ENCODE measurements at regions not wholly inside any gene's neighbourhood (a gene's known extent, or its start where the extent isn't known, plus 50 kb on each side); places are given as distances from the start of the nearest gene placed in this dataset.

DNA sequence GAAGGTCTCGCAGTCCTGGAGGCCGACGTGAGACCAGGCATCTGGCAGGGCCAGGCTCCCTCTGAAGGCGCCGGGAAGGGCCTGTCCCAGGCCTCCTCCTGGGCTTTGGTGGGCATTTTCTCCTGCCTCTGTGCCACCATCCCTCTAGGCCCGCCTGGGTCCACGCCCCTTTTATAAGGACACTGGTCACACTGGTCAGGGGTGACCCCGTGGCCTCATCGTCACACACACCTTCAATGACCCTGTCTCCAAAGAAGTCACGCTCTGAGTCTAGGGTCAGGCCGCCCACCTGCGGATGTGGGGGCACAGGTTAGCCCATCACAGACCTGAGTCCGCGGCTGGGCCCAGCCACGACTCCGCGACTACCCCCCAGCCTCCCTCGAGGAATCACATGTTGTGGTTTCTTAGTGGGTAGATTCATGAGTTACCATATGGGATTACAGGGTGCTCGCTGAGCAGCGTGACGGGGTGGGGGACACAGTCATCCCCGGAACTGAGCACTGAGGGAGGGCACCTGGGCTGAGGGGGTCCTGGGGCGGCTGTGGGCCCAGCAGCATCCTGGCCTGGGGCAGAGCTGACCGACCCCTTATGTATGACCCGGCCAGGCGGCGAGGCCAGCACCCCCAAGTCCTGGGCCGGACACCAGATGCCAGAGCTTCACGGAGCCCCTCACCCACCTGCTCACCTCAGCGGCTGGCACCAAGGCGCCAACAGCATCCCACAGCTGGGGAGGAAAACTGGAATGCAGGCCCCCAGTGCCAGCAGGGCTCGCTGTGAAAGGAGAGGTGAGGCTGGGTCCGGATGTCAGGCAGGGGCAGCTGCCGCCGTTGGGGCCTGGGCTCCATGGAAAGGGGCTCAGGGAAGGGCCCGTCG, 115.9 kb downstream of the DLL1 start:
- Histone ChIP-seq H3K4me3 (ENCODE audit: low read depth, low read length, poor library complexity, severe bottlenecking) (no peak overlapping the region), H3K4me1 (ENCODE audit: insufficient read depth, low read length, poor library complexity, severe bottlenecking) (peaks cover 24% of the 10 kb centered on the region), H3K9me3 (ENCODE audit: low read depth, low read length, poor library complexity, severe bottlenecking) (no peaks in the 10 kb centered on the region), H3K27me3 (replicated peaks; ENCODE audit: insufficient read depth, low read depth, low read length, poor library complexity) (no peaks in the 10 kb centered on the region), H3K27ac (ENCODE audit: low read depth, low read length, poor library complexity, severe bottlenecking) (no peak overlapping the region), H3K36me3 (ENCODE audit: insufficient read depth, low read length, poor library complexity, severe bottlenecking) (no peaks in the 10 kb centered on the region)
- no TSS peak for BruUV-seq (replicated peaks)
- intact Hi-C loops (cut with micrococcal nuclease; ENCODE audit: unreplicated experiment): no loop called here
- no peak for TF ChIP-seq EZH2 (IDR thresholded peaks at IDR 0.05; ENCODE audit: borderline replicate concordance, low read depth, low read length, poor library complexity, severe bottlenecking)
- TF ChIP-seq, protein P1, sequence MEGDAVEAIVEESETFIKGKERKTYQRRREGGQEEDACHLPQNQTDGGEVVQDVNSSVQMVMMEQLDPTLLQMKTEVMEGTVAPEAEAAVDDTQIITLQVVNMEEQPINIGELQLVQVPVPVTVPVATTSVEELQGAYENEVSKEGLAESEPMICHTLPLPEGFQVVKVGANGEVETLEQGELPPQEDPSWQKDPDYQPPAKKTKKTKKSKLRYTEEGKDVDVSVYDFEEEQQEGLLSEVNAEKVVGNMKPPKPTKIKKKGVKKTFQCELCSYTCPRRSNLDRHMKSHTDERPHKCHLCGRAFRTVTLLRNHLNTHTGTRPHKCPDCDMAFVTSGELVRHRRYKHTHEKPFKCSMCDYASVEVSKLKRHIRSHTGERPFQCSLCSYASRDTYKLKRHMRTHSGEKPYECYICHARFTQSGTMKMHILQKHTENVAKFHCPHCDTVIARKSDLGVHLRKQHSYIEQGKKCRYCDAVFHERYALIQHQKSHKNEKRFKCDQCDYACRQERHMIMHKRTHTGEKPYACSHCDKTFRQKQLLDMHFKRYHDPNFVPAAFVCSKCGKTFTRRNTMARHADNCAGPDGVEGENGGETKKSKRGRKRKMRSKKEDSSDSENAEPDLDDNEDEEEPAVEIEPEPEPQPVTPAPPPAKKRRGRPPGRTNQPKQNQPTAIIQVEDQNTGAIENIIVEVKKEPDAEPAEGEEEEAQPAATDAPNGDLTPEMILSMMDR (conservative IDR thresholded peaks at IDR 0.05; ENCODE audit: low read depth, low read length): no peak
- CTCF ChIA-PET: no interaction called here
- DNase-seq (ENCODE audit: low spot score): no peak
- POLR2A ChIA-PET (ENCODE audit: low non-redundant PET): no interaction called here

DNA sequence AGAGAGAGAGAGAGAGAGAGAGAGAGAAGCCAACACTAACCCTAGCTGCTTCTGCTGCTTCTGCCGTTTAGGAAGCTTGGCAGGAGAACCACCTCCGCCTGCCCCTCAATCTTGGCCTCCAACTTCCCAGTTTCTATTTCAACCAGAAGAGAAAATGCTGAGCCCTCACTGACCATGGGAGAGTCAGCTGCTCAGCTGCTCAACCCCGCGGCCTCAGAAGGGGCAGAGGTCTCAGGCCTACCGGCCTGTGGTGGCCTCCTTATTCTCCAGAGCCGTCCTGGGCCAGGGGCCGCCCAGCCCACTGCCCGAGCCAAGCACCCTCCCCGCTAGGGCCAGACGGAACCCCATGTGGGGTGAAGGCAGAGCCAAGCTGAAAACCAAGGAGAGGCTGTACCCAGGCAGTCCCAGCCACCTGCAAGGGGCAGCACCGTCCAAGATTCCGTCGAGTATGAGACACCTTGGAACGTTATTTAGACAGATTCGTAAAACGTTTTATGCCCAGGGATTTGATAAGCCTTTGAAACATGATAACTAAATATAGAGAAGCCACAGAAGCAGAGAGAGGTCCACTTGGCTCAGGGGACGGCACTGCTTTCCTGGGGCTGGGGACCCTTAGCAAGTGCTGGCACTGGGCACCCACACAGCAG, 116.6 kb downstream of the DLL1 start:
- Histone ChIP-seq H3K27ac (ENCODE audit: low read depth, low read length, poor library complexity, severe bottlenecking) (no peak overlapping the region), H3K4me1 (ENCODE audit: insufficient read depth, low read length, poor library complexity, severe bottlenecking) (peaks cover 18% of the 10 kb centered on the region), H3K4me3 (ENCODE audit: low read depth, low read length, poor library complexity, severe bottlenecking) (no peak overlapping the region), H3K27me3 (replicated peaks; ENCODE audit: insufficient read depth, low read depth, low read length, poor library complexity) (no peaks in the 10 kb centered on the region), H3K36me3 (ENCODE audit: insufficient read depth, low read length, poor library complexity, severe bottlenecking) (no peaks in the 10 kb centered on the region), H3K9me3 (ENCODE audit: low read depth, low read length, poor library complexity, severe bottlenecking) (no peaks in the 10 kb centered on the region)
- DNase-seq (ENCODE audit: low spot score): no peak
- intact Hi-C loops (cut with micrococcal nuclease; ENCODE audit: unreplicated experiment): no loop called here
- POLR2A ChIA-PET (ENCODE audit: low non-redundant PET): no interaction called here
- no TSS peak for BruUV-seq (replicated peaks)
- CTCF ChIA-PET: no interaction called here
- TF ChIP-seq EZH2 (IDR thresholded peaks at IDR 0.05; ENCODE audit: borderline replicate concordance, low read depth, low read length, poor library complexity, severe bottlenecking): no peak
- TF ChIP-seq, protein P1 (conservative IDR thresholded peaks at IDR 0.05; ENCODE audit: low read depth, low read length): no peak

DNA sequence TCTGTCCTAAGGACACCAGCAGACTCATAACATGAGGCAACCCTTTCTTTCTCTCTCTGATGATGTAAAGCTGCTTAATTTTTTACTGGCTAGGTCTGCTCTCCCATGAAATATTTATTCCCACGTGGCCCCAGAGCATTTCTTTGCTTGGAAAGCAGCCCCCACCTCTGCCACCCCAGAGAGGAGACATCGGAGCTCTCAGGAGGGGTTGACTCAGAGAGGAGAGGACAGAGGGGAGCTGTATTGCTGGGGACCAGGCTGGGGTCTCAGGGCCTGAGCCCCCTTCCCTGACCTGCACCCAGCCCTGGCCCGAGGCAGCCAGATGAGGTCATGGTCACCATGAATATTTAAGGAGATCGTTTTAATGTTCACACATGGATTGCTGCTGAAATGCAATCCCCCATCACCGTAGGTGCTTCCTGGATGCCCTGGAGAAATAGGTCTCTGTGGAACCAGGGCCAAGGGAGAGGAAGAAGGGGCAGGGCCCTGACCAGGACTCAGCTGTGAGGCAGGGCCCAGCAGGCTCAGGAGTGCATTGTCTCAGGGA, 117.5 kb downstream of the DLL1 start:
- DNase-seq (ENCODE audit: low spot score): no peak
- H3K36me3 ChIP-seq (ENCODE audit: insufficient read depth, low read length, poor library complexity, severe bottlenecking): no peaks in the 10 kb centered on the region
- H3K4me1 ChIP-seq (ENCODE audit: insufficient read depth, low read length, poor library complexity, severe bottlenecking): peaks cover 9% of the 10 kb centered on the region
- no peaks in the 10 kb centered on the region for H3K27me3 ChIP-seq (replicated peaks; ENCODE audit: insufficient read depth, low read depth, low read length, poor library complexity)
- H3K27ac ChIP-seq (ENCODE audit: low read depth, low read length, poor library complexity, severe bottlenecking): no peak overlapping the region
- ChIA-PET POLR2A (ENCODE audit: low non-redundant PET) (no interaction called here), CTCF (no interaction called here)
- no TSS peak for BruUV-seq (replicated peaks)
- intact Hi-C loops (cut with micrococcal nuclease; ENCODE audit: unreplicated experiment): no loop called here
- no peaks in the 10 kb centered on the region for H3K9me3 ChIP-seq (ENCODE audit: low read depth, low read length, poor library complexity, severe bottlenecking)
- TF ChIP-seq, protein P1 (conservative IDR thresholded peaks at IDR 0.05; ENCODE audit: low read depth, low read length): no peak
- TF ChIP-seq EZH2 (IDR thresholded peaks at IDR 0.05; ENCODE audit: borderline replicate concordance, low read depth, low read length, poor library complexity, severe bottlenecking): no peak
- H3K4me3 ChIP-seq (ENCODE audit: low read depth, low read length, poor library complexity, severe bottlenecking): no peak overlapping the region
